SU-DHL-6 (cell line): ENCODE measurements at regions not wholly inside any gene's neighbourhood (a gene's known extent, or its start where the extent isn't known, plus 50 kb on each side); places are given as distances from the start of the nearest gene placed in this dataset.

Source experiments
- H2AFZ ChIP-seq: fragments of 200-600 bp; sonication (generic); 2 replicates; pipeline ENCODE4 v1.6.1; 2014; ENCODE audit warnings: low read depth, mild to moderate bottlenecking, moderate library complexity, mixed read lengths, antibody characterized with exemption, low read length; ENCODE audit not compliant: severe bottlenecking
- H3F3A ChIP-seq: fragments of 200-600 bp; shearing (Covaris generic); 2 replicates; pipeline ENCODE4 v1.6.0; 2016; ENCODE audit warnings: antibody characterized with exemption, mild to moderate bottlenecking; ENCODE audit not compliant: insufficient read depth
- H3K27ac ChIP-seq: fragments of 200-600 bp; sonication (generic); 2 replicates; pipeline ENCODE4 v1.5.1; 2016; ENCODE audit warnings: low read depth, mild to moderate bottlenecking, low read length, moderate library complexity, mixed read lengths
- H3K27me3 ChIP-seq: fragments of 200-600 bp; sonication (generic), shearing (Covaris generic); 2 replicates; pipeline ENCODE4 v1.6.0; 2014; ENCODE audit warnings: mild to moderate bottlenecking, low read length
- H3K36me3 ChIP-seq: fragments of 200-600 bp; sonication (generic); 2 replicates; pipeline ENCODE4 v1.6.1; 2014; ENCODE audit warnings: mild to moderate bottlenecking, low read length, mixed read lengths
- H3K4me2 ChIP-seq: fragments of 300-600, 200-600 bp; shearing (Covaris generic), sonication (generic); 2 replicates; pipeline ENCODE4 v1.6.0; 2014; ENCODE audit warnings: low read length, low read depth, mild to moderate bottlenecking; ENCODE audit not compliant: poor library complexity, severe bottlenecking
- H3K4me3 ChIP-seq: fragments of 200-600 bp; sonication (generic); 2 replicates; pipeline ENCODE4 v1.5.1; 2014; ENCODE audit warnings: antibody characterized with exemption, low read length, mild to moderate bottlenecking, mixed read lengths; ENCODE audit not compliant: insufficient read depth, poor library complexity, severe bottlenecking
- H3K79me2 ChIP-seq: fragments of 200-600 bp; sonication (generic); 2 replicates; pipeline ENCODE4 v1.6.1; 2014; ENCODE audit warnings: mild to moderate bottlenecking, low read length, moderate library complexity; ENCODE audit not compliant: insufficient read depth
- H3K9ac ChIP-seq: fragments of 200-600 bp; sonication (generic); 2 replicates; pipeline ENCODE4 v1.7.0; 2014; ENCODE audit warnings: mild to moderate bottlenecking, low read length
- H3K9me2 ChIP-seq: fragments of 200-600 bp; sonication (generic); replicated peaks from 2 replicates; pipeline ENCODE4 v1.6.1; 2014; ENCODE audit warnings: low read length; ENCODE audit not compliant: insufficient read depth
- H3K9me3 ChIP-seq: fragments of 200-600 bp; sonication (generic); 2 replicates; pipeline ENCODE4 v1.6.1; 2014; ENCODE audit warnings: low read length, mixed read lengths; ENCODE audit not compliant: insufficient read depth
- H4K20me1 ChIP-seq: fragments of 200-600 bp; sonication (generic); 2 replicates; pipeline ENCODE4 v1.6.1; 2014; ENCODE audit warnings: low read depth, mild to moderate bottlenecking, antibody characterized with exemption, low read length, moderate library complexity, mixed read lengths
- CTCF ChIP-seq: fragments of 200-600 bp; sonication (generic); IDR thresholded peaks from one replicate; pipeline ENCODE4 v1.5.1; 2017; ENCODE audit warnings: antibody characterized with exemption, mild to moderate bottlenecking, low read length, moderate library complexity; ENCODE audit not compliant: insufficient read depth, poor library complexity, severe bottlenecking
- EZH2phosphoT487 ChIP-seq: fragments of 200-600 bp; sonication (generic), shearing (Covaris generic); conservative IDR thresholded peaks from 2 replicates; pipeline ENCODE4 v1.6.1; 2018; ENCODE audit warnings: mild to moderate bottlenecking, antibody characterized with exemption, low read length, moderate library complexity, mixed read lengths

- no peaks in the 10 kb centered on the region for H4K20me1 ChIP-seq
- H3K4me2 ChIP-seq: no peak overlapping the region
- no peak overlapping the region for H3K27ac ChIP-seq
- H3K9me2 ChIP-seq: no peaks in the 10 kb centered on the region
- no peak overlapping the region for H3K4me3 ChIP-seq
- H3K79me2 ChIP-seq: no peaks in the 10 kb centered on the region
- no peak overlapping the region for H3K9ac ChIP-seq
- TF ChIP-seq CTCF: no peak
- TF ChIP-seq EZH2phosphoT487: no peak
- H3K36me3 ChIP-seq: no peaks in the 10 kb centered on the region
- no peaks in the 10 kb centered on the region for H3K27me3 ChIP-seq
- H3F3A ChIP-seq: no peaks in the 10 kb centered on the region
- H3K9me3 ChIP-seq: no peaks in the 10 kb centered on the region
- H2AFZ ChIP-seq: no peak overlapping the region
These were observed 439.4 kb downstream of the ZNF536 start for GRCh38 chr19:30811397-30812098.

DNA sequence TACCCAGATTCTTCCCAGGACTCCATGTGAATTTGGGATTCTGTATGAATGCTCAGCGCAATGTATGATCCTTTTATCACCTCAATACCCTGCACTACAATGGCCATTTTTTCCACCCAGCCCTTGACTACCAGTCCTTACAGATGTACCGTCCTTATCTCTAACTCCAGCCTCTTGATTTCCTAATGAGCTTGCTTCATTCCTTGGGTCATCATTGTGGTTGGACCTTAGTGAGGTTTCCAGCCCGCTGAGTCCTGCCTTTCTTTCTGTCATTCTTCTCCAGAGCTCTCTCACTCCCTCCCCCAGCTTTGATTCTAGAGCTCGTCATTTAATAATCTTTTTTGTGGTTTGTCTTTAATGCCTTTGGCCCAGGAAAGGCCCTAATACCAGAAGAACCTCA lies 438.5 kb downstream of the ZNF536 start:
- H2AFZ ChIP-seq: no peak overlapping the region
- no peak for TF ChIP-seq CTCF
- no peak for TF ChIP-seq EZH2phosphoT487
- H4K20me1 ChIP-seq: no peaks in the 10 kb centered on the region
- no peak overlapping the region for H3K9ac ChIP-seq
- no peaks in the 10 kb centered on the region for H3K36me3 ChIP-seq
- no peaks in the 10 kb centered on the region for H3K79me2 ChIP-seq
- no peaks in the 10 kb centered on the region for H3K9me2 ChIP-seq
- no peak overlapping the region for H3K4me3 ChIP-seq
- H3F3A ChIP-seq: no peaks in the 10 kb centered on the region
- H3K27ac ChIP-seq: no peak overlapping the region
- no peaks in the 10 kb centered on the region for H3K9me3 ChIP-seq
- no peaks in the 10 kb centered on the region for H3K27me3 ChIP-seq
- no peak overlapping the region for H3K4me2 ChIP-seq

DNA sequence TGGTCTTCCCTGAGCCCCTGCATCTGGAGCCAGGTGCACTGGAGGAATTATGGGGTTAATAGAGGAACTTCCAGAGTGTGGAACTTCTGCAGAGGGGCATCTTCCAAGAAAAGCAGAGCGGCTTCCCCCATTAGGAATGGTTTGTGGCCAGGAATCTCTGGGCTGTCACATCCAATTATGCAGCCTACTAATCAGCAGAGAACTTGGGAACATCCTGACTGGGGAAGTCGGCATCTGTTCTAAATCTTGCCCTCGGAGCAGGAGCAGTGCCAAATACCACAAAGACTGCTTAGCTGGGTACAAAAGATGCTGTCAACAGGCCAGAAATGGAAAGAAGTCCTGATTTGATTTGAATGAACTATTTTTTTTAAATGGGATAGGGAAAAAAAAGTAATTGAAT lies 435.1 kb downstream of the ZNF536 start:
- no peak overlapping the region for H3K4me2 ChIP-seq
- no peak overlapping the region for H3K4me3 ChIP-seq
- no peak overlapping the region for H3K27ac ChIP-seq
- no peaks in the 10 kb centered on the region for H3F3A ChIP-seq
- H4K20me1 ChIP-seq: no peaks in the 10 kb centered on the region
- H3K27me3 ChIP-seq: no peaks in the 10 kb centered on the region
- no peaks in the 10 kb centered on the region for H3K9me2 ChIP-seq
- no peak overlapping the region for H3K9ac ChIP-seq
- no peaks in the 10 kb centered on the region for H3K36me3 ChIP-seq
- TF ChIP-seq EZH2phosphoT487 (no peak), CTCF (no peak)
- no peaks in the 10 kb centered on the region for H3K79me2 ChIP-seq
- no peak overlapping the region for H2AFZ ChIP-seq
- no peaks in the 10 kb centered on the region for H3K9me3 ChIP-seq
